IMR-90 (cell line): ENCODE measurements at regions not wholly inside any gene's neighbourhood (a gene's known extent, or its start where the extent isn't known, plus 50 kb on each side); places are given as distances from the start of the nearest gene placed in this dataset.
"Not testable (repeated sequence)": the region's sequence is repeated elsewhere in the genome, so short reads cannot be mapped to it uniquely, and the experiment has no call there.

Experiments used
- BHLHE40 ChIP-seq: fragments of 150-350 bp; IDR thresholded peaks from 2 replicates; pipeline ENCODE4 v1.6.1; 2016; ENCODE audit warnings: mild to moderate bottlenecking, low read depth, low read length
- CEBPB ChIP-seq: IDR thresholded peaks from 2 replicates; pipeline ENCODE4 v1.6.1; 2012; ENCODE audit warnings: low read depth, low read length, improper control_type of control experiment
- CTCF ChIP-seq: conservative IDR thresholded peaks from 2 replicates; pipeline ENCODE4 v1.5.1; 2012; ENCODE audit warnings: mild to moderate bottlenecking, low read depth, low read length, improper control_type of control experiment
- MAFK ChIP-seq: IDR thresholded peaks from 2 replicates; pipeline ENCODE4 v1.6.1; 2012; ENCODE audit warnings: low read depth, low read length, improper control_type of control experiment
- POLR2A ChIP-seq: IDR thresholded peaks from 2 replicates; pipeline ENCODE4 v1.6.1; 2012; ENCODE audit warnings: mild to moderate bottlenecking, low read depth, low read length
- SMC3 ChIP-seq: fragments of 150-350 bp; IDR thresholded peaks from 2 replicates; pipeline ENCODE4 v1.6.1; 2016; ENCODE audit warnings: low read depth, mild to moderate bottlenecking, antibody characterized with exemption, low read length, moderate library complexity

GRCh38 chr3:55249156-55249555 lies 237.9 kb downstream of the WNT5A start:
- TF ChIP-seq BHLHE40, SMC3, CTCF, CEBPB, POLR2A, MAFK: not testable (repeated sequence)
